Fibroblast of lung (primary cell): ENCODE measurements at regions not wholly inside any gene's neighbourhood (a gene's known extent, or its start where the extent isn't known, plus 50 kb on each side); places are given as distances from the start of the nearest gene placed in this dataset.

Experiments used
- CTCF ChIP-seq, 2 donors: IDR thresholded peaks in 1 of 2; conservative IDR thresholded peaks in 1 of 2; 1 replicate in 1 of 2; 2 replicates in 1 of 2; pipeline ENCODE4 v1.5.1; 2011 to 2012; ENCODE audit warnings: low read length in 2 of 2, control low read depth in 1 of 2, inconsistent platforms in 1 of 2, low read depth in 1 of 2, mild to moderate bottlenecking in 1 of 2
- EZH2 ChIP-seq: IDR thresholded peaks from 2 replicates; pipeline ENCODE4 v1.5.1; 2012; ENCODE audit warnings: low read length, control low read depth, mild to moderate bottlenecking; ENCODE audit errors: missing control alignments

- no peak for TF ChIP-seq CTCF (conservative IDR thresholded peaks at IDR 0.05 in 1 of 2, IDR thresholded peaks at IDR 0.05 in 1 of 2; ENCODE audit: low read depth in 1 of 2, low read length in 2 of 2)
- TF ChIP-seq EZH2 = no peak
Observed at GRCh38 chr12:92597997-92598396, 104.8 kb upstream of the PLEKHG7 start.
